ENCODE measurements at regions not wholly inside any gene's neighbourhood (a gene's known extent, or its start where the extent isn't known, plus 50 kb on each side); places are given as distances from the start of the nearest gene placed in this dataset.
A peak's percentile ranks its signal among the peaks of the same experiment; 100 is the strongest.
"Not testable (repeated sequence)": the region's sequence is repeated elsewhere in the genome, so short reads cannot be mapped to it uniquely, and the experiment has no call there.

DNA sequence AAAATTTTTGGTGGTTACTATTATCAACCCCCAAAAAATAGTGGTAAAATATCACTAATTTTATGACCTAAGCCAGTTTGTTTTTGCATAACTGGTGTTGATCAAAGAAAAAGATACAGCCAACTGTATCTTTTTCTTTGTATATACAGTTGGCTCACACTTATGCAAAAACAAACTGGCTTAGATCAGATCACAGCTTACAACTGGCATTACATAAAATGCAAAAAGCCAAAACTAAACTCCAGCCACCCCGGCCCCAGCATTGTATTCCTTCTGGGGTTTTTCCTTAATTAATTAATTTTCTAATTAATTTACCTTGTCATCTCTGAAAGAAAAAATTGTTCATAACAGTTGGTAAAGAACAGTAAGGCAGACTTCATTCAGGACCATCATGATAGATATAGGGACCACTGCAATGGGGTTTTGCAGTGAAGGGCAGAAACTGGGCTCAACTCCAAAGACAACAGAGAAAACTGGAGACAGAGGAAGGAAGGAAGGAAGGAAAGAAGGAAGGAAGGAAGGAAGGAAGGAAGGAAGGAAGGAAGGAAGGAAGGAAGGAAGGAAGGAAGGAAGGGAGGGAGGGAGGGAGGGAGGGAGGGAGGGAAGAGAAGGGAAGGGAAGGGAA is 202.1 kb downstream of the HNRNPD start:
- no peak for DNase-seq

- no peak for DNase-seq
Measured at GRCh38 chr4:82149750-82150149, 224.0 kb downstream of the HNRNPD start.

DNA sequence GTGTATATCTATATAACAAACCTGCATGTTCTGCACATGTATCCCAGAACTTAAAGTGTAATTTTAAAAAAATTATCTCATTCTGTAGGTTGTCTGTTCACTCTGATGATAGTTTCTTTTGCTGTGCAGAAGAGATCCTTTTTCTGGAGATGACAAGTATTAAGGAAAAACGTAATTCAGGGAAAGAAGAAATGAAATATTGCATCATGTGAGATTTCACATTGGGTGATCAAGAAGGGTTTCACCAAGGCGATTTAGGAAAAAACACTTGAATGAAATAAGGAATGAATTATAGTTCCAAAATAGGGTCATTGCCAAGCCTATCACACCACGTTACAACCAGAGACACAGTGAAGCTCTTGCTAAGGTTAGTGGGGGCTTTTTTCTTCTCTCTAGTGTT is 227.9 kb downstream of the HNRNPD start:
- no peak for DNase-seq

DNA sequence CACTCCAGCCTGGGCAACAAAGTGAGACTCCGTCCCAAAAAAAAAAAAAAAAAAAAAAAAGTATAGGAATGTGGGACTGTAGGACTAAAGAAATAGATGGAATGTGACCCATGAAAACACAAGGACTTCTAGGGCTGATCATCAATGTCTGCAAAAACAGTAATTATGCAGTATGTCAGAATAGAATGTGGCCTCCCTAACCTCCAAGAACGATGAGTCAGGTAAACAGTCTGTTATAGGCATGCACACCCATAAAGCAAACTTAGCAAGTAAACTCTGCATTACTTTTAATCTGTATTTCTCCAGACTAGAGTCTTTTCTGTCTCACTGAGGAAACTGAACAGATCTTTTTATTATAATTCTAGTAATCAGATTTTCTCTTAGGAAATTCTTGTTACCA is 233.4 kb downstream of the HNRNPD start:
- DNase-seq = no peak

- DNase-seq = no peak
Measured at GRCh38 chr4:82139287-82139686, 234.5 kb downstream of the HNRNPD start.

GRCh38 chr4:82138374-82138773 is 235.4 kb downstream of the HNRNPD start:
- DNase-seq = peak; percentile 2

- DNase-seq = no peak
Measured at GRCh38 chr4:82136161-82136801, 237.5 kb downstream of the HNRNPD start.

DNA sequence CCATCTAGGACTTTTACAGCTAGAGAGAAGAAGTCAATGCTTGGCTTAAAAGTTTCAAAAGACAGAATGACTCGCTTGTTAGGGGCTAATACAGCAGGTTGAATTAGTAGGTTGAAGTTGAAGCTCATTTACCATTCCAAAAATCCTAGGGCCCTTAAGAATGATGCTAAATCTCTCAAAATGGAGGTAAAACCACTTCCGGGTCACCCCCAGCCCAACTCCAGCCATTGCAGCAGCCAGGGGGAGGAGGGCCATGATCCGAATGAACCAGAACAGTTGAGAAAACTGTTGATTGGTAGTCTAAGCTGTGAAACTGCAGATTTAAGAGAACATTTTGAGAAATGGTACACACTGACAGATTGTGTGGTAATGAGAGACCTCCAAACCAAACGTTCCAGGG is 245.4 kb downstream of the HNRNPD start:
- no peak for DNase-seq

DNA sequence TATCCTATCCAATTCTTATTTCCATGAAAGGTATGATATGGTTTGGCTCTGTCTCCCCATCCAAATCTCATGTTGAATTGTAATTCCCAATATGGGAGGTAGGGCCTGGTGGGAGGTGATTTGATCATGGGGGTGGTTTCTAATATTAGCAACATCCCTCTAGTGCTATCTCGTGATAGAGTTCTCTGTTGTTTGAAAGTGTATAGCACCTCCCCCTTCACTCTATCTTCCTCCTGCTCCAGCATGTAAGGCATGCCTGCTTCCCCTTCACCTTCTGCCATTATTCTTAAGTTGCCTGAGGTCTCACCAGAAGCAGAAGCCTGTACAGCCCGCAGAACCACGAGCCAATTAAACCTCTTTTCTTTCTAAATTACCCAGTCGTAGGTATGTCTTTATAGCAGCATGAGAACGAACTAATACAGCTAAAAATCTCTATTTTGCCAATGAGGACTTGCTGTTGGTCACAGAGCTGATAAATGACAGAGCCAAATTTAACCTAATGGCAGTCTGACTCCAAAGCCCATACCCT is 247.2 kb downstream of the HNRNPD start:
- DNase-seq = no peak

DNA sequence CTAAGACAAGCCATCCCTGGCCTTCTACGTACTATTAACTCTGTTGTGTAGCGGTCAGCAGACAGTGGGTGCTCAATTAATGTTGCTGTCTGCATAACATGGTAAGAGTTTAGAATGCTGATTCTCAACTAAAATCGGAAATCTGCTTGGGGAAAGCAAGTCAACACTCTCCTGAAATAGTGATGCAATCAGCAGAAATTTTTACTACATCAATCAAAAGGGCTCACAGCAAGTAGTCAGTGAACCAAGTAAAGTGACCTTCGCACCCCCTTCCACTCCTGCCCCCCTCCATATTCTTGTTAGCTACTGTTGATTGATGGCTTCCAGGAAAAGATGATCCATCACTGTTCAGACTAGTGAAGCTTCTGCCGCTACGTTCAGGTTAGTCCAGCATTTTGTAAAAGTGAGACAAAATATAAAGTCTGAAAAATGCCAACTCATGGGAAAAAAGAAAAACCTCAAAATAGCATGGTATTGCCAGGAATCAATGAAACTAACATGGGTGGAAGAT is 247.9 kb downstream of the HNRNPD start:
- DNase-seq = no peak

- DNase-seq = no peak
Measured at GRCh38 chr4:82124932-82125786, 248.6 kb downstream of the HNRNPD start.

GRCh38 chr4:82124365-82124764 is 249.4 kb downstream of the HNRNPD start:
- no peak for DNase-seq

DNA sequence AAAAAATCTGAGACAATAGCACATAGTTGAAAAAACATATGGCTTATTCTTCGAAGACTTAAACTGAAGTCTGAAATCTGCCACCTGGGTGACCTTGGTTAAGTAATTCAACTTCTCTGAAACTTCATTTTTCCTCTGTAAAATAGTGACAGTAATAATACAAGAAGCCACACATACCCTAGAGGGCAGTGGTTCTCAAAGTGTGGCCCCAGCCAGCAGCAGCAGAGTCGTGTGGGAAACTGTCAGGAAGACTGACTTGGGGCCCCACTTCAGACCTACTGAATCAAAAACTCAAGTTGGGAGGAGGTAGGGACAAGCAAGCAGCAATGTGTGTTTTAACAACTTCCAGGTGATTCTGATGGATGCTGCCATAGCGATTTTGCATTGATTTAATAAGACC is 249.9 kb downstream of the HNRNPD start:
- no peak for DNase-seq

DNA sequence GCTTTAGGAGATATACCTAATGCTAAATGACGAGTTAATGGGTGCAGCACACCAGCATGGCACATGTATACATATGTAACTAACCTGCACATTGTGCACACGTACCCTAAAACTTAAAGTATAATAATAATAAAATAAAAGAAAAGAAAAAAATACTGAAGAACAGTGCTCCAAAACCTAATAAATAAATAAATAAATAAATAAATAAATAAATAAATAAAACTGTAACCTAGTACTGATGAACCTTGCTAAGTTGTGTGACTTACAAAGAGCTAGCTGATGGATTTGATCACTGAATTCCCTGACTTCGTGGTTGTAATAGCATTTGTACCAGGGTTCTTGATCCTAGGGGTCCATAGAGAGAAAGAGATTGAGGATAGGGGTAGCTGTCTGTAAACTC is 258.6 kb downstream of the HNRNPD start:
- not testable (repeated sequence) for DNase-seq

DNA sequence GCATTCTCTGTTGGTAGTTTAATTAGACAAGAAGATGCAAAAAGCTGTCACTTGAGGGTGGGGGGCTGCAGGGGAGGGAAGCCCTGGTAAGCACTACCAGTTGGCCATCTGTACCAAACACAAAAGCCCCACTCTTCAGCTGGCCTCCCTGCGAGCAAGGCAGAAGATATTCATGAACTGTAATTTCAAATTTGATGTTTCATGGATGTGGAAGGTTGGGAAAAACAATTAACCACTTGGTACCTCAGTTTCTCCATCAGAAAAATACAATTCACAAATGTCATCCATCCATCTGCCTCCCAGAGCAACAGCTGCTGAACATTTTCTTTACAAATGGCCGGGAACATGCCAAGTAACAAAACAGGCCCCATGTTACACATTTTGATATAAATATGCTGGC is 265.3 kb downstream of the HNRNPD start:
- DNase-seq = no peak

- DNase-seq = no peak
Measured at GRCh38 chr4:82104578-82104977, 269.2 kb downstream of the HNRNPD start.

- DNase-seq = peak; percentile 9
Measured at GRCh38 chr4:82099928-82100579, 273.7 kb downstream of the HNRNPD start.

DNA sequence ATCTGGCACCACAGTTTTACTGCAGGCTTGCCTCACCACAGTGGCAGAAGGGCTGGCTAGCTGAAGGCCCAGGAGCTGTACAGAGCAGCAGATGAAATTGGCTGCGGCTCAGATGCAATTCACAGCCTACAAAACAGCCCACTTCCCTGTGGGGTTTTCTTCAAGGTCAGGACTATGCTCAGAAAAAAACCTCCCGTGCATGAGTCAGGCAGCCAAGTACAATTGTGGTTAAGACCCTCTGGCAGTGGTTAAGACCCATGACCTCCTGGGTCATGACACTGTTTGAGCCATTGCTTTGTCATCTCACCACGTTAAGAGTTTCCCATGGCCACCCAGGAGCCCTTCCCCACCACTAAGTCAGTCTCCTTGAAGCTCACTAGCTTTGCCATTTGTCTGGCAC is 276.3 kb downstream of the HNRNPD start:
- DNase-seq = peak; percentile 6

GRCh38 chr4:82090717-82091116 is 283.1 kb downstream of the HNRNPD start:
- DNase-seq = no peak

- DNase-seq = no peak
Measured at GRCh38 chr4:82084747-82085146, 289.0 kb downstream of the HNRNPD start.

DNA sequence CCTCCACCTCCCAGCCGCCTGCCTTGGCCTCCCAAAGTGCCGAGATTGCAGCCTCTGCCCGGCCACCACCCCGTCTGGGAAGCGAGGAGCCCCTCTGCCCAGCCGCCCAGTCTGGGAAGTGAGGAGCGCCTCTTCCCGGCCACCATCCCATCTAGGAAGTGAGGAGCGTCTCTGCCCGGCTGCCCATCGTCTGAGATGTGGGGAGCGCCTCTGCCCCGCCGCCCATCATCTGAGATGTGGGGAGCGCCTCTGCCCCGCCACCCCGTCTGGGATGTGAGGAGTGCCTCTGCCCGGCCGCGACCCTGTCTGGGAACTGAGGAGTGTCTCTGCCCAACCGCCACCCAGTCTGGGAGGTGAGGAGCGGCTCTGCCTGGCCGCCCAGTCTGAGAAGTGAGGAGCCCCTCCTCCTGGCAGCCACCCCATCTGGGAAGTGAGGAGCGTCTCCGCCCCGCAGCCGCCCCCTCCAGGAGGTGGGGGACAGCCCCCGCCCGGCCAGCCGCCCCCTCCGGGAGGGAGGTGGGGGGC is 296.3 kb downstream of the HNRNPD start:
- not testable (repeated sequence) for DNase-seq

DNA sequence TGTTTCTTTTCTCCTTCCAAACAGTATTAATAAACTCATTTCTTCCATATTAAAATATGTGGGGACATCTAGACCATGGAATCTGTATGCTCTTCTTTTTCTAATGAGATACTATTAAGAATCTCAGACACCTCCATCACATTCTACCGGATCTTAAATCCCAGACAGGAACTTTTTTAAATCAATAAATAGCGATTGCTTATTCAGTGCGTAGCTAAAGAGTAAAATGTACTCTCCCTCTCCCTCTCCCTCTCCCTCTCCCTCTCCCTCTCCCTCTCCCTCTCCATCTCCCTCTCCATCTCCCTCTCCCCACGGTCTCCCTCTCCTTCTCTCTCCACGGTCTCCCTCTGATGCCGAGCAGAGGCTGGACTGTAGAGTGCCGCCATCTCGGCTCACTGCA is 297.0 kb downstream of the HNRNPD start:
- no peak for DNase-seq

- no peak for DNase-seq
Measured at GRCh38 chr4:82076359-82076758, 297.4 kb downstream of the HNRNPD start.

All from fibroblast of skin of right quadriceps (primary cell).